HCT116 (cell line): ENCODE measurements at regions not wholly inside any gene's neighbourhood (a gene's known extent, or its start where the extent isn't known, plus 50 kb on each side); places are given as distances from the start of the nearest gene placed in this dataset.

Experiments
- EZH2 ChIP-seq: fragments of 200-600 bp; sonication (generic); IDR thresholded peaks from 2 replicates; pipeline ENCODE4 v1.6.1; 2017; ENCODE audit warnings: antibody characterized with exemption, mixed run types
- EZH2phosphoT487 ChIP-seq: fragments of 200-600 bp; IDR thresholded peaks from 2 replicates; pipeline ENCODE4 v1.6.1; 2018; ENCODE audit warnings: antibody characterized with exemption, borderline replicate concordance
- FOSL1 ChIP-seq: IDR thresholded peaks from 2 replicates; pipeline ENCODE4 v1.6.1; 2012; ENCODE audit warnings: low read depth
- JUND ChIP-seq: IDR thresholded peaks from 2 replicates; pipeline ENCODE4 v1.6.1; 2012
- POLR2A ChIP-seq: IDR thresholded peaks from 2 replicates; pipeline ENCODE4 v1.7.0; 2011; ENCODE audit warnings: borderline replicate concordance; ENCODE audit not compliant: insufficient read depth, insufficient read length; ENCODE audit errors: extremely low read depth
- RAD21 ChIP-seq: IDR thresholded peaks from 2 replicates; pipeline ENCODE4 v1.6.1; 2012; ENCODE audit warnings: low read depth, mild to moderate bottlenecking
- SP1 ChIP-seq: IDR thresholded peaks from 2 replicates; pipeline ENCODE4 v1.6.1; 2012; ENCODE audit warnings: low read depth
- TCF7L2 ChIP-seq: IDR thresholded peaks from 2 replicates; pipeline ENCODE4 v1.7.0; 2011; ENCODE audit warnings: borderline replicate concordance, inconsistent platforms; ENCODE audit not compliant: insufficient read depth, insufficient read length; ENCODE audit errors: extremely low read depth
- YY1 ChIP-seq: IDR thresholded peaks from 2 replicates; pipeline ENCODE4 v1.6.1; 2011; ENCODE audit warnings: low read length, low read depth, moderate library complexity, mild to moderate bottlenecking; ENCODE audit not compliant: insufficient replicate concordance; ENCODE audit errors: extremely low read depth
- TF ChIP-seq, protein P1 (sequence below), 3 experiments: fragments of 200-600 bp in 1 of 3; sonication (generic) in 1 of 3; IDR thresholded peaks in 2 of 3; conservative IDR thresholded peaks in 1 of 3; 2 replicates each; pipeline ENCODE4 v1.5.1; 2012 to 2017; ENCODE audit warnings: low read depth in 2 of 3, low read length in 2 of 3, antibody characterized with exemption in 1 of 3, borderline replicate concordance in 1 of 3, control low read depth in 1 of 3, mild to moderate bottlenecking in 1 of 3, mixed read lengths in 1 of 3, mixed run types in 1 of 3, moderate library complexity in 1 of 3; ENCODE audit not compliant: insufficient read depth in 1 of 3
- TF ChIP-seq, protein P2 (sequence below): IDR thresholded peaks from 2 replicates; pipeline ENCODE4 v1.6.1; 2012
- TF ChIP-seq, protein P3 (sequence below): IDR thresholded peaks from 2 replicates; pipeline ENCODE4 v1.6.1; 2011; ENCODE audit warnings: mild to moderate bottlenecking, low read length, moderate library complexity; ENCODE audit not compliant: insufficient replicate concordance; ENCODE audit errors: extremely low read depth
- TF ChIP-seq, protein P4 (sequence below): IDR thresholded peaks from 2 replicates; pipeline ENCODE4 v1.6.1; 2012
- TF ChIP-seq, protein P5 (sequence below): IDR thresholded peaks from 2 replicates; pipeline ENCODE4 v1.6.1; 2012; ENCODE audit warnings: low read depth

DNA sequence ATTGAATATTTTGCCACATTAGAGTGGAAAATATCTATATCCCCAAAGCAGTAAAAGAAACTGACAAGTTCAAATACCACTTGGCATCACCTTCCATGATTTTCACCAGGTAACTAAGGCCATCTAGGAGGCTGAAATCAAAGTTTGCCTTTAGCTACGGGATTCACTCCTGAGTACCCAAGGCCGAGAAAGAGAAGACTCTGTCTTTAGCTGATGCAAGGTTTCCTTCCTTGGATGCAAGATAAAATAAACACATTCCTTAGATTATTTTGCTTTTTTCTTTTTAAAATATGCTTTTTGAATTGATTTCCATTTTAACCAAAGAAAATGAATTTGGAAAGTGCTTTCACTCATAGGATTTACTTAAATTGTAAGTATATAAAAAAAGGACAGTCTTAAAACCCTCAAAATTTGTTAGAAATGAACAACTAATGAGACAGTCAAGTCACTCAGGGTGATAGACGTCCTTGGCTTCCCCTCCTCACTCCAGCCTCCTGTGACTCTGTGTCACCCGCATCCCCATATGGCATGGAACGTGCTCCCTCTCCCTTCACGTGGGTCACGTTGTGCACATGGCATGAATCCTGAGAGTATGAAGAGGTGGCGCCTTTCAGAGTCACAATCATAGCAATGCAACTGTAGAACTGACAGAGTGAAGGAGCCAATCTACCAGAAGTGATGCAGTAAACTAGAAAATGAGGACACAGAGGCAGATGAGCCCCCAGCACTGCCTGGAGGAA is 148.4 kb downstream of the RTP4 start:
- TF ChIP-seq, protein P1, sequence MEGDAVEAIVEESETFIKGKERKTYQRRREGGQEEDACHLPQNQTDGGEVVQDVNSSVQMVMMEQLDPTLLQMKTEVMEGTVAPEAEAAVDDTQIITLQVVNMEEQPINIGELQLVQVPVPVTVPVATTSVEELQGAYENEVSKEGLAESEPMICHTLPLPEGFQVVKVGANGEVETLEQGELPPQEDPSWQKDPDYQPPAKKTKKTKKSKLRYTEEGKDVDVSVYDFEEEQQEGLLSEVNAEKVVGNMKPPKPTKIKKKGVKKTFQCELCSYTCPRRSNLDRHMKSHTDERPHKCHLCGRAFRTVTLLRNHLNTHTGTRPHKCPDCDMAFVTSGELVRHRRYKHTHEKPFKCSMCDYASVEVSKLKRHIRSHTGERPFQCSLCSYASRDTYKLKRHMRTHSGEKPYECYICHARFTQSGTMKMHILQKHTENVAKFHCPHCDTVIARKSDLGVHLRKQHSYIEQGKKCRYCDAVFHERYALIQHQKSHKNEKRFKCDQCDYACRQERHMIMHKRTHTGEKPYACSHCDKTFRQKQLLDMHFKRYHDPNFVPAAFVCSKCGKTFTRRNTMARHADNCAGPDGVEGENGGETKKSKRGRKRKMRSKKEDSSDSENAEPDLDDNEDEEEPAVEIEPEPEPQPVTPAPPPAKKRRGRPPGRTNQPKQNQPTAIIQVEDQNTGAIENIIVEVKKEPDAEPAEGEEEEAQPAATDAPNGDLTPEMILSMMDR (IDR thresholded peaks at IDR 0.05 in 2 of 3, conservative IDR thresholded peaks at IDR 0.05 in 1 of 3; ENCODE audit: borderline replicate concordance in 1 of 3, insufficient read depth in 1 of 3, low read depth in 2 of 3, low read length in 2 of 3) = no peak
- TF ChIP-seq POLR2A = no peak
- no peak for TF ChIP-seq EZH2phosphoT487
- TF ChIP-seq, protein P2, sequence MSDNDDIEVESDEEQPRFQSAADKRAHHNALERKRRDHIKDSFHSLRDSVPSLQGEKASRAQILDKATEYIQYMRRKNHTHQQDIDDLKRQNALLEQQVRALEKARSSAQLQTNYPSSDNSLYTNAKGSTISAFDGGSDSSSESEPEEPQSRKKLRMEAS = no peak
- no peak for TF ChIP-seq EZH2
- no peak for TF ChIP-seq TCF7L2
- TF ChIP-seq, protein P3, sequence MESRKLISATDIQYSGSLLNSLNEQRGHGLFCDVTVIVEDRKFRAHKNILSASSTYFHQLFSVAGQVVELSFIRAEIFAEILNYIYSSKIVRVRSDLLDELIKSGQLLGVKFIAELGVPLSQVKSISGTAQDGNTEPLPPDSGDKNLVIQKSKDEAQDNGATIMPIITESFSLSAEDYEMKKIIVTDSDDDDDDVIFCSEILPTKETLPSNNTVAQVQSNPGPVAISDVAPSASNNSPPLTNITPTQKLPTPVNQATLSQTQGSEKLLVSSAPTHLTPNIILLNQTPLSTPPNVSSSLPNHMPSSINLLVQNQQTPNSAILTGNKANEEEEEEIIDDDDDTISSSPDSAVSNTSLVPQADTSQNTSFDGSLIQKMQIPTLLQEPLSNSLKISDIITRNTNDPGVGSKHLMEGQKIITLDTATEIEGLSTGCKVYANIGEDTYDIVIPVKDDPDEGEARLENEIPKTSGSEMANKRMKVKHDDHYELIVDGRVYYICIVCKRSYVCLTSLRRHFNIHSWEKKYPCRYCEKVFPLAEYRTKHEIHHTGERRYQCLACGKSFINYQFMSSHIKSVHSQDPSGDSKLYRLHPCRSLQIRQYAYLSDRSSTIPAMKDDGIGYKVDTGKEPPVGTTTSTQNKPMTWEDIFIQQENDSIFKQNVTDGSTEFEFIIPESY = no peak
- TF ChIP-seq FOSL1 = no peak
- TF ChIP-seq, protein P4, sequence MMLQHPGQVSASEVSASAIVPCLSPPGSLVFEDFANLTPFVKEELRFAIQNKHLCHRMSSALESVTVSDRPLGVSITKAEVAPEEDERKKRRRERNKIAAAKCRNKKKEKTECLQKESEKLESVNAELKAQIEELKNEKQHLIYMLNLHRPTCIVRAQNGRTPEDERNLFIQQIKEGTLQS = no peak
- TF ChIP-seq YY1 = no peak
- TF ChIP-seq JUND = no peak
- TF ChIP-seq, protein P5, sequence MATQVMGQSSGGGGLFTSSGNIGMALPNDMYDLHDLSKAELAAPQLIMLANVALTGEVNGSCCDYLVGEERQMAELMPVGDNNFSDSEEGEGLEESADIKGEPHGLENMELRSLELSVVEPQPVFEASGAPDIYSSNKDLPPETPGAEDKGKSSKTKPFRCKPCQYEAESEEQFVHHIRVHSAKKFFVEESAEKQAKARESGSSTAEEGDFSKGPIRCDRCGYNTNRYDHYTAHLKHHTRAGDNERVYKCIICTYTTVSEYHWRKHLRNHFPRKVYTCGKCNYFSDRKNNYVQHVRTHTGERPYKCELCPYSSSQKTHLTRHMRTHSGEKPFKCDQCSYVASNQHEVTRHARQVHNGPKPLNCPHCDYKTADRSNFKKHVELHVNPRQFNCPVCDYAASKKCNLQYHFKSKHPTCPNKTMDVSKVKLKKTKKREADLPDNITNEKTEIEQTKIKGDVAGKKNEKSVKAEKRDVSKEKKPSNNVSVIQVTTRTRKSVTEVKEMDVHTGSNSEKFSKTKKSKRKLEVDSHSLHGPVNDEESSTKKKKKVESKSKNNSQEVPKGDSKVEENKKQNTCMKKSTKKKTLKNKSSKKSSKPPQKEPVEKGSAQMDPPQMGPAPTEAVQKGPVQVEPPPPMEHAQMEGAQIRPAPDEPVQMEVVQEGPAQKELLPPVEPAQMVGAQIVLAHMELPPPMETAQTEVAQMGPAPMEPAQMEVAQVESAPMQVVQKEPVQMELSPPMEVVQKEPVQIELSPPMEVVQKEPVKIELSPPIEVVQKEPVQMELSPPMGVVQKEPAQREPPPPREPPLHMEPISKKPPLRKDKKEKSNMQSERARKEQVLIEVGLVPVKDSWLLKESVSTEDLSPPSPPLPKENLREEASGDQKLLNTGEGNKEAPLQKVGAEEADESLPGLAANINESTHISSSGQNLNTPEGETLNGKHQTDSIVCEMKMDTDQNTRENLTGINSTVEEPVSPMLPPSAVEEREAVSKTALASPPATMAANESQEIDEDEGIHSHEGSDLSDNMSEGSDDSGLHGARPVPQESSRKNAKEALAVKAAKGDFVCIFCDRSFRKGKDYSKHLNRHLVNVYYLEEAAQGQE = no peak
- no peak for TF ChIP-seq SP1
- TF ChIP-seq RAD21 = no peak
